Cardiac muscle cell (in vitro differentiated cells and primary cell): ENCODE measurements at regions not wholly inside any gene's neighbourhood (a gene's known extent, or its start where the extent isn't known, plus 50 kb on each side); places are given as distances from the start of the nearest gene placed in this dataset.

Experiments
- DNase-seq, 2 donors: peaks; one replicate each; pipeline versions ENCODE4 v3.0.0 to v3.0.0-alpha.2; 2010 to 2017; ENCODE audit warnings: low read depth in 1 of 2, low spot score in 1 of 2
- H3K27ac ChIP-seq: fragments of 200-600 bp; sonication (generic); 2 replicates; pipeline ENCODE4 v1.5.1; 2016
- H3K27me3 ChIP-seq: fragments of 200-600 bp; sonication (generic); 2 replicates; pipeline ENCODE4 v1.6.0; 2016; ENCODE audit warnings: control low read depth
- H3K36me3 ChIP-seq: fragments of 200-600 bp; sonication (generic); 2 replicates; pipeline ENCODE4 v1.5.1; 2016; ENCODE audit warnings: control low read depth
- H3K4me1 ChIP-seq: fragments of 200-600 bp; sonication (generic); 2 replicates; pipeline ENCODE4 v1.8.1; 2017; ENCODE audit warnings: low read depth, mild to moderate bottlenecking, mixed run types
- H3K4me3 ChIP-seq: fragments of 200-600 bp; sonication (generic); 2 replicates; pipeline ENCODE4 v1.5.1; 2016; ENCODE audit warnings: mild to moderate bottlenecking
- H3K9me3 ChIP-seq: fragments of 200-600 bp; sonication (generic); 2 replicates; pipeline ENCODE4 v1.5.1; 2017; ENCODE audit warnings: low read depth, mild to moderate bottlenecking, control low read depth
- CTCF ChIP-seq: IDR thresholded peaks from 2 replicates; pipeline ENCODE4 v1.5.1; 2012; ENCODE audit warnings: low read depth, mild to moderate bottlenecking, low read length

GRCh38 chr2:18752667-18753422, 163.5 kb upstream of the NT5C1B start:
- H3K9me3 ChIP-seq = no peaks in the 10 kb centered on the region
- H3K27ac ChIP-seq = no peak overlapping the region
- no peaks in the 10 kb centered on the region for H3K27me3 ChIP-seq
- H3K4me1 ChIP-seq = peaks cover 19% of the 10 kb centered on the region
- H3K36me3 ChIP-seq = no peaks in the 10 kb centered on the region
- no peak for TF ChIP-seq CTCF
- H3K4me3 ChIP-seq = no peak overlapping the region
- peak in 1 of 2 donors; percentile 42 for DNase-seq

- Histone ChIP-seq H3K4me3 (no peak overlapping the region), H3K4me1 (peaks cover 19% of the 10 kb centered on the region), H3K9me3 (no peaks in the 10 kb centered on the region), H3K36me3 (no peaks in the 10 kb centered on the region), H3K27me3 (no peaks in the 10 kb centered on the region), H3K27ac (no peak overlapping the region)
- no peak for TF ChIP-seq CTCF
- DNase-seq = peak in 1 of 2 donors; percentile 42
Measured at GRCh38 chr2:18752022-18752493, 162.7 kb upstream of the NT5C1B start.

- TF ChIP-seq CTCF = no peak
- no peaks in the 10 kb centered on the region for H3K9me3 ChIP-seq
- no peaks in the 10 kb centered on the region for H3K36me3 ChIP-seq
- H3K27ac ChIP-seq = peak overlapping the region; percentile 3
- peaks cover 19% of the 10 kb centered on the region for H3K4me1 ChIP-seq
- peak in 1 of 2 donors; percentile 70 for DNase-seq
- H3K27me3 ChIP-seq = no peaks in the 10 kb centered on the region
- H3K4me3 ChIP-seq = no peak overlapping the region
Measured at GRCh38 chr2:18750672-18751554, 161.5 kb upstream of the NT5C1B start.

- H3K4me3 ChIP-seq = no peak overlapping the region
- no peaks in the 10 kb centered on the region for H3K9me3 ChIP-seq
- peak; percentile 68 to 80 for DNase-seq
- no peaks in the 10 kb centered on the region for H3K36me3 ChIP-seq
- peaks cover 19% of the 10 kb centered on the region for H3K4me1 ChIP-seq
- no peaks in the 10 kb centered on the region for H3K27me3 ChIP-seq
- peak; percentile 76 for TF ChIP-seq CTCF
- H3K27ac ChIP-seq = no peak overlapping the region
Measured at GRCh38 chr2:18749912-18750526, 160.7 kb upstream of the NT5C1B start.

GRCh38 chr2:18745431-18746272, 156.3 kb upstream of the NT5C1B start:
- Histone ChIP-seq H3K36me3 (no peaks in the 10 kb centered on the region), H3K27ac (no peak overlapping the region), H3K9me3 (no peaks in the 10 kb centered on the region), H3K4me1 (peaks cover 12% of the 10 kb centered on the region), H3K27me3 (no peaks in the 10 kb centered on the region), H3K4me3 (no peak overlapping the region)
- TF ChIP-seq CTCF = no peak
- DNase-seq = no peak
